HG02678 (cell line): ENCODE measurements at regions not wholly inside any gene's neighbourhood (a gene's known extent, or its start where the extent isn't known, plus 50 kb on each side); places are given as distances from the start of the nearest gene placed in this dataset.

Source experiments
- ATAC-seq: cut with Tn5 transposase; IDR thresholded peaks from one replicate; pipeline ENCODE4 v1.9.1; 2021; ENCODE audit warnings: mild to moderate bottlenecking, moderate library complexity; ENCODE audit not compliant: unreplicated experiment

GRCh38 chr12:107973950-107974349 is 155.1 kb upstream of the WSCD2 start:
- ATAC-seq: no peak

- no peak for ATAC-seq
These were observed 152.8 kb upstream of the WSCD2 start for GRCh38 chr12:107976331-107976730.

GRCh38 chr12:107978201-107978600 is 150.9 kb upstream of the WSCD2 start:
- ATAC-seq: no peak

GRCh38 chr12:107978641-107979040 is 150.4 kb upstream of the WSCD2 start:
- ATAC-seq: no peak

GRCh38 chr12:107983756-107984472 is 145.2 kb upstream of the WSCD2 start:
- ATAC-seq: no peak

GRCh38 chr12:107984973-107985372 is 144.1 kb upstream of the WSCD2 start:
- ATAC-seq: no peak

GRCh38 chr12:107986183-107986582 is 142.9 kb upstream of the WSCD2 start:
- no peak for ATAC-seq

GRCh38 chr12:107990325-107990724 is 138.8 kb upstream of the WSCD2 start:
- ATAC-seq: no peak

GRCh38 chr12:107992029-107992428 is 137.1 kb upstream of the WSCD2 start:
- ATAC-seq: no peak

- no peak for ATAC-seq
These were observed 136.1 kb upstream of the WSCD2 start for GRCh38 chr12:107992870-107993451.

- no peak for ATAC-seq
These were observed 130.2 kb upstream of the WSCD2 start for GRCh38 chr12:107998863-107999262.

- ATAC-seq: no peak
These were observed 129.0 kb upstream of the WSCD2 start for GRCh38 chr12:108000111-108000510.

- no peak for ATAC-seq
These were observed 124.8 kb upstream of the WSCD2 start for GRCh38 chr12:108004319-108004718.

GRCh38 chr12:108008163-108008905 is 120.8 kb upstream of the WSCD2 start:
- ATAC-seq: no peak

- ATAC-seq: no peak
These were observed 119.5 kb upstream of the WSCD2 start for GRCh38 chr12:108009442-108010070.

GRCh38 chr12:108016022-108016564 is 113.0 kb upstream of the WSCD2 start:
- ATAC-seq: no peak

GRCh38 chr12:108017472-108018057 is 111.5 kb upstream of the WSCD2 start:
- no peak for ATAC-seq

GRCh38 chr12:108019862-108020261 is 109.2 kb upstream of the WSCD2 start:
- no peak for ATAC-seq

- no peak for ATAC-seq
These were observed 107.9 kb upstream of the WSCD2 start for GRCh38 chr12:108021141-108021540.

GRCh38 chr12:108021949-108022522 is 107.1 kb upstream of the WSCD2 start:
- no peak for ATAC-seq
